D721Med (cell line): ENCODE measurements at regions not wholly inside any gene's neighbourhood (a gene's known extent, or its start where the extent isn't known, plus 50 kb on each side); places are given as distances from the start of the nearest gene placed in this dataset.

ENCODE experiments used
- DNase-seq: peaks from one replicate; pipeline ENCODE4 v3.0.0; 2011; ENCODE audit warnings: low spot score; ENCODE audit not compliant: insufficient read length
- FAIRE-seq: peaks from 2 replicates; lab custom pipeline; 2011; peaks lifted over from hg19 to GRCh38; lab: Jason Lieb, UNC
- TF ChIP-seq, protein P1 (sequence below): IDR thresholded peaks from 2 replicates; pipeline ENCODE4 v1.5.1; 2012; ENCODE audit warnings: mild to moderate bottlenecking, control low read depth; ENCODE audit not compliant: insufficient read depth; ENCODE audit errors: missing control alignments

GRCh38 chr2:16047701-16048100, 107.4 kb downstream of the MYCN start:
- TF ChIP-seq, protein P1, sequence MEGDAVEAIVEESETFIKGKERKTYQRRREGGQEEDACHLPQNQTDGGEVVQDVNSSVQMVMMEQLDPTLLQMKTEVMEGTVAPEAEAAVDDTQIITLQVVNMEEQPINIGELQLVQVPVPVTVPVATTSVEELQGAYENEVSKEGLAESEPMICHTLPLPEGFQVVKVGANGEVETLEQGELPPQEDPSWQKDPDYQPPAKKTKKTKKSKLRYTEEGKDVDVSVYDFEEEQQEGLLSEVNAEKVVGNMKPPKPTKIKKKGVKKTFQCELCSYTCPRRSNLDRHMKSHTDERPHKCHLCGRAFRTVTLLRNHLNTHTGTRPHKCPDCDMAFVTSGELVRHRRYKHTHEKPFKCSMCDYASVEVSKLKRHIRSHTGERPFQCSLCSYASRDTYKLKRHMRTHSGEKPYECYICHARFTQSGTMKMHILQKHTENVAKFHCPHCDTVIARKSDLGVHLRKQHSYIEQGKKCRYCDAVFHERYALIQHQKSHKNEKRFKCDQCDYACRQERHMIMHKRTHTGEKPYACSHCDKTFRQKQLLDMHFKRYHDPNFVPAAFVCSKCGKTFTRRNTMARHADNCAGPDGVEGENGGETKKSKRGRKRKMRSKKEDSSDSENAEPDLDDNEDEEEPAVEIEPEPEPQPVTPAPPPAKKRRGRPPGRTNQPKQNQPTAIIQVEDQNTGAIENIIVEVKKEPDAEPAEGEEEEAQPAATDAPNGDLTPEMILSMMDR = no peak
- FAIRE-seq = no peak

GRCh38 chr2:16046649-16047048, 106.3 kb downstream of the MYCN start:
- DNase-seq (no peak), FAIRE-seq (no peak)
- TF ChIP-seq, protein P1 = no peak

More at GRCh38 chr2:16047701-16048100, 107.4 kb downstream of the MYCN start:
- no peak for DNase-seq

DNA sequence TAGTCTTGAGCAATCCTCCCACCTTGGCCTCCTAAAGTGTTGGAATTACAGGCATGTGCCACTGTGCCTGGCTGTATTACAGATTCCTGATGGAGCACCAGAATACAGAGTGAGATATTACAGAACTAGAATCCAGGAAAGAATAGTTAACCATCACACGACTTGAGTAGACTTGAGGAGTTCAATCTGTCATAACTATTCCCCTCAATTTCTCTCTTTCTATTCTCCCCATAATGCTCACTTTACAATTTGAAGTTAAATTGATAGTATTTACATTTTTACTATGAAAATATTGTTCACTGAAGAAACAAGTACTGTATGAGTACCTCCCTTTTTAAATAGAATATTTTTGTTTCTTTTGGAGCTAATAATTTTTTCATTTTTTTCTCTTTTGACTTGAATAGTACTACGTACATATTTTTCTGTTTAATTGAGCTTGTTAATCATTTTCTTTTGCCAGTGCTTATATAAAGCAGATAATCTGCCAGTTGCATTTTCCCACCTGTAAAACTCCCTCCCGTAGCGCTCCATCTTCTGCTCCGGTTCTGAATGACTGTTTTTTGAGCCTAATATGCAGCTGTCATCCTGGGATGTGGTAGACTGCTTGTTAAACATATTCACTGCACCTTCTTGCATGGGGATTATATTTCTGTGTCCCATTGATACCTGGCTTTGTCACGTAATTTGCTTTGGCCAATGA, 105.5 kb downstream of the MYCN start:
- no peak for FAIRE-seq
- TF ChIP-seq, protein P1 = no peak

GRCh38 chr2:16044946-16045456, 104.7 kb downstream of the MYCN start:
- FAIRE-seq = no peak
- TF ChIP-seq, protein P1 = no peak
- DNase-seq = no peak

More for the DNA sequence above, 105.5 kb downstream of the MYCN start:
- DNase-seq = no peak

DNA sequence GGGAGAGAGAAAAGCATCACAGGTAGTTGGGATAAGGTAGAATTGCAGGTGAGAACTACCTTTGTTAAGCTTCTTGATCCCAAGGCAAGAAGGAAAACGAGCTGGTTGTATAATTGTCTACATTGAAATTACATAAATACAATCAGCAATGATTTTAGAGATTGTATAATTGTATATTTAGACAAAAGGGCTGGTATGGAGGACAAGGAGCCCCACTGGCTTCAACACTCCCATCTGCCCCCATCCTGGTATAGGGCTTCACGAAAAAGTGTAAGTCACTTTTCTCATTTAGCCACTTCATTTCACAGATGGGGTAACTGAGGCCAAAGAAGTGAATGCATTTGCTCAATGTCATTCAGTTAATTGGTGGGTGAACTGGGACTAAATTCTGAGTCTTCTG, 103.3 kb downstream of the MYCN start:
- DNase-seq (no peak), FAIRE-seq (no peak)
- TF ChIP-seq, protein P1 = no peak

- TF ChIP-seq, protein P1 = no peak
- no peak for DNase-seq
- FAIRE-seq = no peak
Measured at GRCh38 chr2:16043192-16043591, 102.8 kb downstream of the MYCN start.

- TF ChIP-seq, protein P1 = no peak
- FAIRE-seq (no peak), DNase-seq (no peak)
Measured at GRCh38 chr2:16042201-16042700, 101.9 kb downstream of the MYCN start.
